Kidney epithelial cell (primary cell): ENCODE measurements at regions not wholly inside any gene's neighbourhood (a gene's known extent, or its start where the extent isn't known, plus 50 kb on each side); places are given as distances from the start of the nearest gene placed in this dataset.
"Not testable (repeated sequence)": the region's sequence is repeated elsewhere in the genome, so short reads cannot be mapped to it uniquely, and the experiment has no call there.

Experiments
- DNase-seq: peaks from one replicate; pipeline ENCODE4 v3.0.0-alpha.2; 2010; ENCODE audit warnings: low read depth
- H3K27me3 ChIP-seq: 2 replicates; pipeline ENCODE4 v1.6.0; 2011; ENCODE audit warnings: low read length; ENCODE audit not compliant: control insufficient read depth, insufficient read depth
- H3K36me3 ChIP-seq: 2 replicates; pipeline ENCODE4 v1.5.1; 2011; ENCODE audit warnings: low read length; ENCODE audit not compliant: control insufficient read depth, insufficient read depth
- H3K4me3 ChIP-seq: 2 replicates; pipeline ENCODE4 v1.5.1; 2011; ENCODE audit warnings: low read depth, mild to moderate bottlenecking, control low read depth, low read length
- CTCF ChIP-seq: IDR thresholded peaks from 2 replicates; pipeline ENCODE4 v1.5.1; 2011; ENCODE audit warnings: mild to moderate bottlenecking, moderate library complexity, low read length, control low read depth, inconsistent platforms; ENCODE audit not compliant: insufficient read depth, poor library complexity, severe bottlenecking

GRCh38 chr11:11722246-11722645 lies 100.4 kb upstream of the GALNT18 start:
- no peaks in the 10 kb centered on the region for H3K36me3 ChIP-seq
- H3K4me3 ChIP-seq = no peak overlapping the region
- peaks cover 3% of the 10 kb centered on the region for H3K27me3 ChIP-seq
- DNase-seq = no peak
- TF ChIP-seq CTCF = no peak

GRCh38 chr11:11718511-11718910 lies 96.7 kb upstream of the GALNT18 start:
- TF ChIP-seq CTCF = no peak
- no peak overlapping the region for H3K4me3 ChIP-seq
- DNase-seq = no peak
- H3K36me3 ChIP-seq = no peaks in the 10 kb centered on the region
- no peaks in the 10 kb centered on the region for H3K27me3 ChIP-seq

- H3K36me3 ChIP-seq = no peaks in the 10 kb centered on the region
- TF ChIP-seq CTCF = no peak
- no peak for DNase-seq
- no peaks in the 10 kb centered on the region for H3K27me3 ChIP-seq
- no peak overlapping the region for H3K4me3 ChIP-seq
Observed at GRCh38 chr11:11717064-11717725, 95.4 kb upstream of the GALNT18 start.

- H3K4me3 ChIP-seq = not testable (repeated sequence)
Observed at GRCh38 chr11:11715075-11715474, 93.3 kb upstream of the GALNT18 start.

GRCh38 chr11:11710556-11710955 lies 88.8 kb upstream of the GALNT18 start:
- no peak for TF ChIP-seq CTCF

More at GRCh38 chr11:11715075-11715474, 93.3 kb upstream of the GALNT18 start:
- not testable (repeated sequence) for H3K27me3 ChIP-seq, DNase-seq, H3K36me3 ChIP-seq

GRCh38 chr11:11709447-11710239 lies 87.8 kb upstream of the GALNT18 start:
- no peaks in the 10 kb centered on the region for H3K27me3 ChIP-seq
- no peaks in the 10 kb centered on the region for H3K36me3 ChIP-seq
- no peak for DNase-seq
- no peak overlapping the region for H3K4me3 ChIP-seq
- TF ChIP-seq CTCF = no peak

More at GRCh38 chr11:11710556-11710955, 88.8 kb upstream of the GALNT18 start:
- H3K27me3 ChIP-seq = no peaks in the 10 kb centered on the region
- DNase-seq = no peak
- no peaks in the 10 kb centered on the region for H3K36me3 ChIP-seq
- H3K4me3 ChIP-seq = no peak overlapping the region
